RPMI8226 (cell line): ENCODE measurements at regions not wholly inside any gene's neighbourhood (a gene's known extent, or its start where the extent isn't known, plus 50 kb on each side); places are given as distances from the start of the nearest gene placed in this dataset.
"Not testable (repeated sequence)": the region's sequence is repeated elsewhere in the genome, so short reads cannot be mapped to it uniquely, and the experiment has no call there.

Experiments
- DNase-seq: peaks from one replicate; pipeline ENCODE4 v3.0.0-alpha.2; 2015

- no peak for DNase-seq
These were observed 98.1 kb downstream of the NEDD1 start for GRCh38 chr12:97005174-97005573.

- DNase-seq, result no peak
These were observed 98.6 kb downstream of the NEDD1 start for GRCh38 chr12:97005646-97006045.

- no peak for DNase-seq
These were observed 99.5 kb downstream of the NEDD1 start for GRCh38 chr12:97006585-97006984.

- no peak for DNase-seq
These were observed 109.1 kb downstream of the NEDD1 start for GRCh38 chr12:97016163-97016562.

GRCh38 chr12:97017213-97017612 lies 110.2 kb downstream of the NEDD1 start:
- no peak for DNase-seq

GRCh38 chr12:97022536-97023230 lies 115.6 kb downstream of the NEDD1 start:
- no peak for DNase-seq

GRCh38 chr12:97024393-97024792 lies 117.3 kb downstream of the NEDD1 start:
- DNase-seq, result no peak

- no peak for DNase-seq
These were observed 119.8 kb downstream of the NEDD1 start for GRCh38 chr12:97026901-97027300.

GRCh38 chr12:97027482-97027881 lies 120.4 kb downstream of the NEDD1 start:
- DNase-seq, result no peak

GRCh38 chr12:97038131-97038530 lies 131.1 kb downstream of the NEDD1 start:
- DNase-seq, result no peak

- DNase-seq, result no peak
These were observed 131.8 kb downstream of the NEDD1 start for GRCh38 chr12:97038834-97039233.

GRCh38 chr12:97046901-97047300 lies 139.8 kb downstream of the NEDD1 start:
- no peak for DNase-seq

- no peak for DNase-seq
These were observed 140.3 kb downstream of the NEDD1 start for GRCh38 chr12:97047361-97047760.

GRCh38 chr12:97048421-97049035 lies 141.5 kb downstream of the NEDD1 start:
- DNase-seq, result no peak

- no peak for DNase-seq
These were observed 143.5 kb downstream of the NEDD1 start for GRCh38 chr12:97050509-97050908.

- DNase-seq, result no peak
These were observed 144.3 kb downstream of the NEDD1 start for GRCh38 chr12:97051341-97051740.

GRCh38 chr12:97061171-97061570 lies 154.1 kb downstream of the NEDD1 start:
- no peak for DNase-seq

- DNase-seq, result no peak
These were observed 156.4 kb downstream of the NEDD1 start for GRCh38 chr12:97063292-97063935.

- no peak for DNase-seq
These were observed 168.3 kb downstream of the NEDD1 start for GRCh38 chr12:97075161-97075933.

GRCh38 chr12:97075934-97076630 lies 169.0 kb downstream of the NEDD1 start:
- DNase-seq, result no peak

- not testable (repeated sequence) for DNase-seq
These were observed 169.9 kb downstream of the NEDD1 start for GRCh38 chr12:97076912-97077311.

GRCh38 chr12:97082029-97082428 lies 175.0 kb downstream of the NEDD1 start:
- no peak for DNase-seq

- DNase-seq, result no peak
These were observed 186.2 kb downstream of the NEDD1 start for GRCh38 chr12:97093187-97093683.
